EH (cell line): ENCODE measurements at regions not wholly inside any gene's neighbourhood (a gene's known extent, or its start where the extent isn't known, plus 50 kb on each side); places are given as distances from the start of the nearest gene placed in this dataset.

ENCODE experiments used
- DNase-seq: peaks from one replicate; pipeline ENCODE4 v3.0.0-alpha.2; 2015; ENCODE audit warnings: low read depth

DNA sequence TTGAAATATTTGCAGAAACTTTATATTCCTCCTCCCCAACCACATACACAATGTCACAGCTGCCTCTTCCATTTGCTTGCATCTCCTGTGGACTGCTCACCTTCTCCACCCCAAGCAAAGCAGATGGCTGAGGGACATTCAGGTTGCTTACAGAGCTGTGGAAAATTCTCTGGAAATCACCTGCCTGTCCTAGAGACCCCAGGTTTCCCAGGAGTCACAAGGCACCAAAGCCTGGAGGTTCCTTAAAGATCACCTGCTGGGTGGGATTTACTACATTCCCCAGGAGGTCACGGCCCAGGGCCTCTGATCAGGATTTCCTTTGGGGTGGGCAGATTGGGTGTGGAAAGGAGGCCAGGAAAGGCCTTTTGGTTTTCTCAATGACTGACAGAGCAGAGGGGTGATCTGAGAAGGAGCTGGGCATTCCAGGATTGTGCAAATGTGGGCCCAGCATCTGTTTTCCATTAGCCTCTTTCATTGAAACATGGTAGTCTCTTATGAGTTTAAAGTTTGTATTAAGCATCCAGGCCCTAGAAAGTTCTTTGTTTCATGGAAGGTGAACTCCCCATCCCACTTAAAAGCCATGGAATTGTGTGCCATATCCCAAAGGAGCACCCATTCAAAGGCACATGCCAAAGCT lies 410.7 kb upstream of the TNP1 start:
- peak; percentile 60 for DNase-seq

DNA sequence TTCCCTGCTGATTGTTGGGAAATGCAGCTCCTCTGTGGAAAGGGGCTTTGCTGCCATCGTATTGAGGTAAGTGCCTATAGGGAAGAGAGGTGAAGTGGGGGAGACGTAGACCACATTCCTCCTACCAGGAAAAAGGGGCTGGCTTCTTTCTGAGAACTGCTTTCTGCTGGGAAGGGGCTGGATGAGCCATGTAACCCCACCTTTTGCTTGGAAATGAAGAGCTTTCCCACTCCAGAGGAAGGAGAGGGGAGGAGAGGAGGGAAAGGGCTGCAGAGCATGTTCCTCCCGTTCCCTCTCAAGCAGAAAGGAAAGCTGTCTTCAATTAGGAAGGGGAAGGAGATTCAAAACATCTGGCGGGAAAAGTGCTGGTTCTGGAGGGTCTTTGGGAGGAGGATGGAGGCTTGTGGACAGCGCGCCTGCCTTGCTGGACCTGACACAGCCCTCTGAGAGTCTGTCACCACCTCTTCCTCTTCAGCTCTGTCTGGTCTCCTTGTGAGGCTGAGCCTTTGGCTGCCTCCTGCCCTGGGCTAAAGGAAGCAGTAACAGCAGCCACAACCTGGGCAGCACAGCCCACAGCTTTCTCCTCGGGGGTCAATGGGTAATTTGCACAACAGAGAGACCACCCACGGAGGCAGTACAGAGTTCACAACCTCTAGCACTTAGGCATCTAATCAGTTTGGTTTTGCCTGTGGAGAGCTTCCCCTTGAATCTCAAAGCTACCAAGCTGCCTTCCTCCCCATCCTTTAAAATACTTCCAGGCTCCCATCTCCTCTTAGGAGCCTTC lies 410.0 kb upstream of the TNP1 start:
- DNase-seq: no peak

DNA sequence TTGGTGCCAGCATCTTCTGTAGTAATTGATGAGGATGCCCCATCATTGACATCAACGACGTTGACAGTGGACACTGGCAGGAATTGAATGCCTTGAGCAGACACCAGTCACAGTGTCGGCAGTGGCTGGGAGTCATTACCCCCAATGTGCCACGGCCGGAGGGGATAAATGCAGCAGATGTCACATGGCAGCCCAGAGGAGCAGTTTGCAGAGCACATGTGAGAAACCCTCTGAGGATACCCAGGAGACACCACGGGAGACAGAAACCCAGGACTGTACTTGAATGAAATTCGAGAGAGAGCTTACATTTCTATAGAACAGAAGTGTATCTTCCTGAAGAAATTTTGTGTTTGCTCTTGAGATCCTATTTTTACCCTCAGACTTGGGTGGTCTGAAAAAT lies 409.1 kb upstream of the TNP1 start:
- DNase-seq: no peak

DNA sequence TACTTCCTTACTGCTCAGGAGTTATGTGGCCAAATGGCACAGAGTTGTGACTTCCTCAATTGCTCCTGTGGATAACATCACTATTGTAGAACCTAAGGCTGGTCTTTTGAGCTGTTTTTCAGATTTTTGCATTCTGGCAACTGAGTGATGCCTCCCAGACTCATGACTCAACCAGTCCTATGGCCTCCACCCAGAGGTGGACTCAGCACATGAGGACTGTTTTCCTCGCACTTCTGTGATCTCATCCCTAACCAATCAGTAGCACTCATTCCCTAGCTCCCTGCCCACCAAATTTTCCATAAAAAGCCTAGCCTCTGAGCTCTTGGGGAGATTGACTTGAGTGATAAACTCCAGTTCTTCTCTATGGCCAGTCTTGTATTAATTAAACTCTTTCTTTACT lies 407.9 kb upstream of the TNP1 start:
- no peak for DNase-seq

DNA sequence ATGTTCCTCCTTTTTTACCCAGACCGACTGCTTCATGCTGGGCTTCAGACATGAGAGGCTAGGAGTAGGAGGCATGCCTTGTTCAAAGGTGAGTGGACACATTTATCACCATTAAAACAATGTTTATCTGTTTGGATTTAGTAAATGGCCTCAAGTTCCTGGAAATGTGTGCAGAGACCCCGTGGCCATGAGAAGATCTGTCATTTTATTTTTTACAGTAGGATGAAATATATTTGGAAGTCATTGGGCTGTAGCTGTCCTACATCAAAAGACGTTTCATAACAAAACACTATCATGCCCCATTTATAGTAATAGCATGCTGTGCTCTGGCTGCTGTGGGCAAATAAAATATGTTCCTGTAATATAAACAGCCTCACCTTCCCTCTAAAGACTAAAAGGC lies 403.9 kb upstream of the TNP1 start:
- no peak for DNase-seq

DNA sequence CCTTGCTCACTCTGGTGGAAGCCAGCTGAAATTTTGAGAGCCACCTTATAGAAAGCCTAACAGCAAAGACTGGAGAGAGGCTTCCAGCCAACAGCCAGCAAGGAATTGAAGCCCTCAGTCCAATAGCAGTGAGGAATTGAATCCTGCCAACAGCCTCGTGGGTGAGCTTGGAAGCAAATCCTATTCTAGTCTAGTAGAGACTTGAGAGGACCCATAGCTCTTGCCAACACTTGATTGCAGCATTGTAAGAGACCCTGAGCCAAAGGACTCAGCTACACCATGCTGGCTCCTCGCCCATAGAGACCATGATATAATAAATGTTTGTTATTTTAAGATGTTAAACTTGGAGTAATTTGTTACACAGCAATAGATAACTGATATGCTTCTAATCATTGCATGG lies 403.0 kb upstream of the TNP1 start:
- no peak for DNase-seq

DNA sequence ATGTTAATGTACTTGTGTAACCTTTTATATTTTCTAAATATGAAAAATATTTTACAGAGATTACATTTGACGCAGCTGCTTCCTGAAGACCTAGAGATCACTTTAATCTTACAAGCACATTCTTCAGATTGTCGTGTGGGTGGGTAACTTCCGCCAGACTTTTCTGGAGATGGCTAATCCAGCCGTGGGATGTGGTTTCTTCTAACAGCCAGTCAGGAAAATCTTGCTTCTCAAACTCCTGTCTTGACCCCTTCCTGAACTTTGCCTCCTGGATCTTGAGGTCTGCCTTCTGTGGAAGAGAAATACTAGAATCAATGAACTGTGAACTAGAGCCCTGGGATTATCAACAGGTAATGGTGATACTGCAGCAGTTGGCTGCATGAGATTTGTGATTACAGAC lies 401.6 kb upstream of the TNP1 start:
- DNase-seq: no peak

DNA sequence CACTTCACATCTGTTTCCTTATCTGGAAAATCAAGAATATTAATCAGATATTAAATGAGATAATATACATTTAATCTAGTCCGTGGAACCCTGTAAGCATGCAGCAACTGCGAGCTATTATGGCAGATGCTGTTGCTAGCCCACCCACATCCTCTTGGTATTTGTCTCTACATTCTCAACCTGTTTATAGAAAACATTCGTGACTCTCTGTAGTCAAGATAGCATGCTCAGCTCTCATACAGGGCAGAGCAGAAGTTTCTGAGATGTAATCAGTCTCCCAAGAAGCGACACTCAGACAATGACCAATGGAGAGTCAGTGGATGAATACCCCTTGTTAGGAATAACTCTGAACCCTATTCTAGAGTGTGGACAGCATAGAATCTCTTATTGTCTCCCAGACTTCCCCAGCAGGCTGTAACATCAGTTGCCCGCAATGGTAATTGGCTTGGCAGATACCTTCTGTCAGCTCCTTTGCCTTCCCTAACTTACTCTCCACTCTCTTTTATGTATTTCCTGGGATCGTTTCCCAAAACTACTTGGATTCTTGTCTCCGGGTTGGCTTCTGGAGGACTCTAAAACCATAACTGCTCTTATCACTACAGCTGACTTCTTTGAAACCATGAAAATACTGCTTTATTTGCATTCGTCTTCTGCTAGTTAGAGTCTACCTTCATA lies 400.7 kb upstream of the TNP1 start:
- DNase-seq: no peak

DNA sequence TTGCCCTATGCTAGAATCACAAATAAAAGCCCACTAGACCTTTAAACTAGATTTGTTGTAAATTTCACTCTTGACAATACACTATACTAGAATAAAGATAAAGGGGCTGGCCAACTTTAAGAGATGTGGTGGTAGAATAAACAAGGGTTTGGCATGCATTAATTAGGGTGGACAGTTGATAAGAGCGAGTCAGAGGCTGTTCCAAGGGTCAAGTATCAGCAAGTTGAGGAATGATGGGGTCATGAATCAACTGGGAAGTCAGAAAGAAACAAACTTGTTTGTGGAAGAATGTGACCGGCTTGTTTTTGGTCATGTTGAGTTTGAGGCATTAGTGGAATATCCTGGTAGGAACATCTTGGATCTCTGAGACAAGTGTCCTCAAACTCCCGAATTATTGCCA lies 398.3 kb upstream of the TNP1 start:
- peak; percentile 39 for DNase-seq

DNA sequence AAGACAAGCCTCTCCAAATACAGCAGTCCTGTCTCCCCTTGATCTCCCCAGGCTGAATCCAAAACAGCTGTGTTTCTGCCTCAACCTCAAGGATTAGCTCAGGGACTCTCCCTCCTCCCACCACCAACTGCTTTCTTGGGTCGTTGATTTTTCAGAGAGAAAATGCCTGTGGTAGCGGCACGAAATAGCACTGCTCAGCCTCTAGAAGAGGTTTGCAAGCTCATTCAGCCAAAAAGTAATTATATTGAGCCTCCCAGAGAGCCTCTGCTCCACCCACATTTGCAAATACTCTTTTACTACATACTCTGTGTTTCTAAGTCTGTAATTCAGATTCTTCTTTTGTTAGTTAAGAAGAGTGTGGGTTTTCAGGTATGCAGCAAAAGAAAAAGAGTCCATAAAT lies 396.4 kb upstream of the TNP1 start:
- DNase-seq: peak; percentile 63

DNA sequence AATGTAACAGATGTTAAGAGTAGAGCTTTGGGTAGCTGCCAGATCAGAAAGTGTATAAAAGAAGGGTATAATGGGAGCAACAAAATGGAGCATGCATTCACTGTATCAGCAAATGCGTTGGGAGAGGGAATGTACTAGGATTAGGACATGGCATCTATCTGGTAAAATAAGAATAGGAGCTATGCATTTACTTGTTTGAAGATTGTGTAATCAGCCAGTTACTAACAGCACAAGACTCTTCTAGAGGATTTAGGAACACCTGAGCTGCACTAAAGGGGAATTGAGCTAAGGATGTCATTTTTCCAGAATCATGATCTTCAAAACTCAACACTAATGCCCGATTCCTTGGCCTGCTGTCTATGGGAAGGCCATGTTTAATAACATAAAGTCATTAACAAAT lies 394.2 kb upstream of the TNP1 start:
- no peak for DNase-seq

DNA sequence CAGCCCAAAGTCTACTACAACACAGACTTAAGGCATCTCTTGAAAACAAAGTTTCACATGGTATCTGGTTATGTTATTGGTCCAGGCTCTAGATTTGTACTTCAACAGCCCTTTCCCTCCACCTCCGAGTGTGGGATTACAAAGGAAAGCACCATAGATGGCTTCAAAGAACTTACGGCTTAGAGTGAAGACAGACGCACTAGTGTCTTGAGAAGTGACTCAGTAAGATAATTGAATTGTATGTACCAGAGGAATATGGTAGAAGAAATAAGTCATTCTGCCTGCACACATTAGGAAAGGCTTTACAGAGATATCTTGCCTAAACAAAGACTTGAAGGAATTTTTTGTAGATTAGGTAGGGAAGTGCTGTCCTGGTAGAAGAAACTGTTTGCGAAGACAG lies 392.3 kb upstream of the TNP1 start:
- no peak for DNase-seq

DNA sequence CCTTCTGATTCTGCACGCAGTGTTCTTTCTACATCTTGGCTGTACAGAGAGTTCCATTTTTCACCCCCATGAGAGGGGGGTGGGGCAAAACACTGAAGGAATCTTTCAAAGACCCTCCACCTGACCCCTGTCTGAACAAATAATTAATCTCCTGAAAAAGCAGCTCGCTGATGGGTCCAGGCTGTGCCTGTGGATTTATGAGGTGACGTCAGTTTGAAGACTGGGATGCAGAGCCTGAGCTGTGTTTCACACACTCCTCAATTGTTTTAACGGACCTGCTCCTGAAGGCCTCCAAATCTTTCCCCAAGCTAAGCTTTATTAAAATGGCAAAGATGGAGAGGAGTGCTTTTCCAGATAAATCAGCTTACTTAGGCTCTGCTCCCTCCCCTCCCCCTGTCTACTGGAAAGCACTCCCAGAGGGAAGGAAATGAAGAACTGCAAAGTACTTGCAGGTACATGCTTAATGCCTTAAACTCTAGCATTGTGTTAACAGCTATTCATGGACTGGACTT lies 390.2 kb upstream of the TNP1 start:
- no peak for DNase-seq

DNA sequence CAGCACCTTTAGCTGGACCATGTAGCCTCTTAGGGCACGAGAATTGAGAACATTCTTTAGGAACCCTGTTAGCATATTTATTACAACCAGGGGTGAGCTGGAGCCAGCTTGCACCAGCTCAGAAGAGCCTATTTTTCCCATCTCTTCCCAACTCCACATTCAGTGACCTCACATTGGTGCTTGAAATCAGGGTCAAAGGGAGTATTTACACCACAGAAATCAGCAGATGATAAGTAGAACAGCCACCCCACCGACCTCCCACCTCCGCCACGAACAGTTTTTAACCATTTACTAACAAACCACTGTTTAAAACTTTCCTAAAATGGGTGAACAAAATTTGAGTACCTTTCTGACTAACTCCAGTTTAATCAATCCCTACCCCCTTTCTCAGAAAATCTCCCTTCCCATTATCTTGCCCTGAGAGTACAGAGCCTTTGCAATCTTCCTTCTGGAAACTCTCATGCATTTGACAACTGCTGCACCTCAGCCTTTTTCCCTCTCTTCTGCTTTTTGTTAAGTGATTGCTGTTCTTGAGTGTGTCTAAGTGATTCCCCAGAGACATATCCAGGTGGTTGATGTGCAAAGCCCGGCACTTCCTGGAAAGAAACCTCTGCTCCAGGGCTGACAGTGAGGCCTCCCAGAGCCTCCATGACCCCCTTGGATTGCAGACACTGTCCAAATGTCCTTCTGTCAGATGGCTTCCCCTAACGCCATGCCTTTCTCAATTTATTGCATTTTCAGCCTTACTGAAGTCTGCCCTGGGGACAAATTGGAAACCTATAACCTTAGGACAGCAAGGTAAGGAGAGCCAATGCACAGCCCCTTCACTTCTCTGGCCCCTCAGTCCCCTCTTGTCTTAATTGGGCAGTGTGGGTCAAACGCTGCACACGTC lies 389.5 kb upstream of the TNP1 start:
- no peak for DNase-seq

DNA sequence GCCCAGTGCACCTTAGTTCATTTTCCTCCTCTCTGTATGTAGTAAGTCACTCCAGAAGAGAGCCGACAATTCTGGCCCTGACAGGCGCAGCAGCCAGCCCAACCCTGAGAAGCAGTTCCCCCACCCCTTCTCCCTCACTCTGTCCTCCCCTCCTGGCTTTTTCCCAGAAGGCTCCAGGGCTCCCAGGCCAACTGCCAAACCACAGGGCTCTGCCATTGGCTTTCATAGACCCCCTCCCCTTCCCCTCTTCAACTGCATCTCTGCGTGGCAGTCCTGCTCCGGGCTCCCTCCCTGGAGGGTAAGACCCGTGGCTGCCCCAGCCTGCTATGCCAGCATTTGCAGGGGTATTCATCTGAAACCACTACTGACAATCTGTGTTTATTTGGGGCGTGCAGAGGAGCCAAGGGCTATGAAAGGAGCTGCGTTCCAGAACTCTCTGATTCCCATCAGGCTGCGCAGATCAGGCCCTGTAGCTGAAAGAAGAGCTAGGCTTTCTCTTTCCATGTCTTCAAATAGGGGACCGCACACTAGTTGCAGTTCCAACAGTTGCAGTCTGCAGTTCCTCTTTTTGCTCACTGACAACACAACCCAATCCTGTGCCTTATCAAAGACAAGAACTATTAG lies 388.6 kb upstream of the TNP1 start:
- DNase-seq: peak; percentile 16

DNA sequence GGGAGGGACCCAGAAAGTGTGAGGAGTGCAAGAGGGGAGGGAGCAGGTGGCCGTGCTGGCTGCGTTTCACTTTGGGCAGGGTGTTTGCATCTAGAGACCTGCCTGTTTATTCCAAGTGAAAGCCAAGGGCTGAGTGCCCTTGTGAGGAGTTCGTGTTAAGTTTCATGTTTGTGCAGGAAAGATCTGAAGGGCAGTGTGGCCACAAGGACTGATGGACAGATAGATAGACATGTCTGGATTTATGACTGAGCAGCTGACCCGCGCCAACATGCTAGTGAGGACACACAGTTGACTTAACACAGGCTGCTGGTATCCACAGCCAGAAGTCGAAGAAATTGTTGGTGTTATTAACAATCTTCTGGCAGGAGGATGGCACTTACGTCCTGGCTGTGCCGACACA lies 387.6 kb upstream of the TNP1 start:
- no peak for DNase-seq

DNA sequence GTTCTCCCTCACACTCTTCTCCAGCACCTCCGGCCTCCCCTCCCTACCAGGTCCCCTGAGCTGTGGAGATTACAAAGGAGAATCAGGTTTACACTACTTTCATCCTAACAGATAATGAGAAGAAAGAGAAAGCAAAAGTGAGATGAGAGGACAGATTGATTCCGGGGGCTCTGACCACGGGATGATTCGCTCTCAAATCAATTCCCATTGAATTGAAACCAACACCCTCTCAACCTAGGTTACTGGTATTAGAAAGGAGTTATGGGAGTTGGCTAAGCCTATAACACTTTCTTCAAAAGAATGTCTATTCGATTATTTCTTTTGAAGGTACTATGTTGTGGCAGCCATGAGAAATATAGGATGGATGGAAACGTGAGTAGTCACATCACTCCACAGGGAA lies 386.2 kb upstream of the TNP1 start:
- no peak for DNase-seq

DNA sequence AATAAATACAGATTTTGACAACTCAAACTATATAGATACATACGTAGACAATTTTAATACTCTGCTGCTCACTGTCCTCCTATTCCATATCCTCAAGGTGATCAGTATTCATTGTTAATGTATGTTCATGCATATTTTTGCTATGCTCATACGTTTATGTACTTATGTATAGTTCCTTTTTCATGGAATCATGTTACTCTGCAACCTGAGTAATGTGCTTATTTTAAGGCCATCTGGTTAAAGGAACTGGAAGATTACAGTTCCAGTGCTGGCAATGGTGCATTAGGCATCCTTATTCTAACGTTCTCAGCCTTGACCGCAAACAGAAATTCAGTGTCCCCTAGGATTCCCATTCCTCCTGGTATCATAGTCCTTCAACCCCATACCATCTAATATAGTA lies 385.0 kb upstream of the TNP1 start:
- DNase-seq: no peak

DNA sequence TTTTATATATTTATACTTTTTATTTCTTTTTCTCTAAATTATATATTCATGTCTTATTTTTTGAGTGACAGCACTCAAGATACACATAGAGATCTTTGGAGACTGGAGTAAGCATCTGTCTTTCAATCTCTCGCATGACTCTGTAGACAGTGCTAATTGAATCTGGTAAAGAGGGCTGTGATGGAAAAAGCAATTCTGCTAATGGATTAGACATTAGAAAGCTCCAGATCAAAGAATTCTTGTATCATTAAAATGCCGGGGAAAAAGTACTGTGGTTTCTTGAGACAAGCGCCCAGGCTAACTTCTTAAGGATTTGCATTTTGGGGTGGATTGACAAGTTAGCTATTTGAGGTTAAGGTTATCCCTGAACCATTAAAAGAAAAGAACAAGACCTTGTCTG lies 383.1 kb upstream of the TNP1 start:
- no peak for DNase-seq

DNA sequence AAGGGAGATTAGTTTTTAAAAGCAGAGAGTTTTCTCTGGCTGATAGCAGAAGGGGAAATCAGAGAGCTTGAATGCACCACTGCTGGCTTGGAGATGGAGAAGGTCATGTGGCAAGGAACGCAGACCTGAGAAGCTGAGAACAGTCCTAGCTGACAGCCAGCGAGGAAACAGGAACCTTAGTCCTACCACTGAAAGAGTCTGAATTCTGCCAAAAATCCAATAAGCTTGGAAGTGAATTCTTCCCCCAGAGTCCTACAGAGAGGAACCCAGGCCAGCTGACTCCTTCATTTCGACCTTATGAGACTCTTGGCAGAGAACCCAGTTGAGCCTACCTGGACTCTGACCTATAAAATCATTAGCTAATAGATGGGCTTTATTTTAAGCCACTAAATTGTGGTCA lies 371.9 kb upstream of the TNP1 start:
- no peak for DNase-seq

DNA sequence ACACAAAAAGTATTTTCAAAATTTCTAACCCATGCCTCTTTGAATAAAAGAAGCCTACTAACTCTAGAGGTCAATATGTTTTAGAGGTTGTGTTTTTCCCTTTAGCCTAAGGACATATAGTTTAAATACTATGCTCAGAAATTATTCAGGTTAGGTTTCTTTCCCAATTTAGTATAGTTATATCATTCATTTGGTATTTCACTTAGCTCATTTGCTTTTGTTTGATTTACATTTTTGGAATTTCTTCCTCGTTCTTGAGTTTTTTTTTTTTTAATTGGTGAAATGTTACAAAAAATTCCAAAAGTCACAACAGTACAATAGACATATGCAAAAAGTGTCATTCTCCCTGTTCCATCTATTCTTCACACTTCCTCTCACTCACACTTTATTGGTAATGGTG lies 371.3 kb upstream of the TNP1 start:
- DNase-seq: peak; percentile 76

DNA sequence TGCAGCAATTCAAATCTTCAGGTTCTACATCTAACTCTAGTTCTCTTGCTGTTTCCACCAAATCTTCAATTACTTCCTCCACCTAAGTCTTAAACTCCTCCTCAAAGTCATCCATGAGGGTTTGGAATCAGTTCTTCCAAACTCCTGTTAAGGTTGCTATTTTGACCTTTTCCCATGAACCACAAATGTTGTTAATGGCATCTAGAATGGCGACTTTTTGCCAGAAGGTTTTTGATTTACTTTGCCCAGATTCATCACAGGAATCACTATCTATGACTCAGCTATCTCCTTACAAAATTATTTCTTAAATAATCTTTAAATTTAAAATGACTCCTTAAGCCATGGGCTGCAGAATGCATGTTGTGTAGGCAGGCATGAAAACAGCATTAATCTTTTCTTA lies 368.9 kb upstream of the TNP1 start:
- DNase-seq: peak; percentile 56
